ENCODE measurements at regions not wholly inside any gene's neighbourhood (a gene's known extent, or its start where the extent isn't known, plus 50 kb on each side); places are given as distances from the start of the nearest gene placed in this dataset.

DNA sequence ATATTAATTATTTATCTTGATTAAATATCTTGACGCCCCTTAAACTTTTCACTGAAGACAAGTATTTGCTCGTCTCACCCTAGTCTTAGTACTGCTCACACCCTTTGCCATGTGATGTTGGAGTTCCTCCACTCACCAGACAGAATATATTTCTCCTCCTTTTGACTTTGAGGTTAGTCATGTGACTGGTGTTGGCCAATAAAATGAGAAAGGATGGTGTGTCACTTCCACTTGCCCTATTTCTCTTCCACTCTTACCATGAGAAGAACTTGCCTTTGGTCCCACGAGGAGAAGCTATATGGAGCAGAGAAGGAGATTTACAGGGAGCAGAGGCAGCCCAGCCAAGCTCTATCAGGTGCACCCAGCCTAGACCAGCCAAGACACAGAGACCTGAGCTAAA is 64.9 kb upstream of the TAB2 start:
- H3K27ac ChIP-seq, result no peak overlapping the region
- H3K4me3 ChIP-seq, result no peak overlapping the region

DNA sequence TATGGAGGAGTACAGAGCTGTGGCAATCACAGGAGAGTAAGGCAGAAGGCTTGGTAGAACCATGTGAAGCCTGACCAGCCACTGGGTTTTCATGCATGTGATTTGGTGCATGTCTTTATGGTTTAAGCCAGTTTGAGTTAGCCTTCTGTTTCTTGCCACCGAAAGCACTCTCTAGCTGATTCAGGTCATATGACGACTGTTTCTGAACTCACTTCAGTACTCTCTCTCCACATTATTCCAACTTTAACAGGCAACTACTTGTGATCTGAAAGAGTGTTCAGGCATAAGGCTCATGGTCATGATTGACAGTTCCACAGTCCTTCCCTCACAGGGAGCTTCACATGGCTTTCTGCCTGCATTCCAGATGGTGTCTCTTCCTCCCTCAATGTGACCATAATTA is 63.3 kb upstream of the TAB2 start:
- Histone ChIP-seq H3K27ac (no peak overlapping the region), H3K4me3 (no peak overlapping the region)

DNA sequence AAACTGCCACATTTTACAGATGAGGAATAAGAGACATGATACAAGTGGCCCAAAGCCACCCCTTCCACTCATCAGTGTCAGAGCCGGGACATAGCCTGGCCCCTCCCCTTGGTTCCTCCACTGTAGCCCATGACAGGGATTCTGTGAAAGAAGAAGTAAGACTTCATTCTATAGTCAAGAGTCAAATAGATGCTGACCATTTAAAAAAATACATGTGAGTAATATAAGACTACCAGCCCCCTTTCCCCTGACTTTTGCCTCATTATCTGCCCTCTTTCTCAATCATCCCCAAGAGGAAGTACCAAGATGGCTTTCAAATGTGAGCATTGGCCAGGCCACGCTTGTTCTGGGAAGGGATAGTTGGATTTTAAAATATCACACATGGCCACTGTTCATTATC is 57.8 kb upstream of the TAB2 start:
- no peak overlapping the region for H3K4me3 ChIP-seq
- peak overlapping the region in 1 of 21 experiments; percentile 25 for H3K27ac ChIP-seq

DNA sequence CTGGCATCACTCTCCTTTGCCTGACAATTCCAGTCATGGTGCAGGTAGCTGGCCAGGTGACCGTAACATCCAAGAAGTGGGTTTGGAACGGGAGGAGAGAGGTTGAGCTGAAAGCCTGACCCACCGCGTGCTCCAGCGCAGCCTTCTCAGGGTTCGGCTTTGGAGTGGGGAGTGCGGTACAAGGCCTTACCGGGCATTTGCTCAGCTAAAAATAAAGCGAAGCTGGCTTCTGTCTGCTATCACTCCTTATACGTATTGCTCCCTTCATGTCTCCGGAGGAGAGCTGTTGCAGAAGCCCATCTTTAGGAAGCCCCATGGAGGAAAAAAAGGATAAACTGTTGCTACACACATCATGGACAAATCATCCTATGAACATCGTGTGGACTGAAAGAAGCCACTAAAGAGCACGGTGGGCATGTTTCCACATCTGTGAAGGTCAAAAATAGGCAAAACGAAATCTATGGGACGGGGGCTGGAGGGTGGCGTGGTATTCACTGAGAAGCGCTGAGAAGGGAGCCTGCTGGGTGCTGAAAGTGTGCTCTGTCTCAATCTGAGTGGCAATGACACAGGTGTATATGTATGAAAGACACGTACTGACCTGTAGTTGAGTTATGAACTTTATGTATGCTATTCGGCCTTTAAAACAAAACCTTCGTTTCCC is 57.2 kb upstream of the TAB2 start:
- Histone ChIP-seq H3K27ac (peak overlapping the region in 1 of 21 experiments; percentile 25), H3K4me3 (no peak overlapping the region)

DNA sequence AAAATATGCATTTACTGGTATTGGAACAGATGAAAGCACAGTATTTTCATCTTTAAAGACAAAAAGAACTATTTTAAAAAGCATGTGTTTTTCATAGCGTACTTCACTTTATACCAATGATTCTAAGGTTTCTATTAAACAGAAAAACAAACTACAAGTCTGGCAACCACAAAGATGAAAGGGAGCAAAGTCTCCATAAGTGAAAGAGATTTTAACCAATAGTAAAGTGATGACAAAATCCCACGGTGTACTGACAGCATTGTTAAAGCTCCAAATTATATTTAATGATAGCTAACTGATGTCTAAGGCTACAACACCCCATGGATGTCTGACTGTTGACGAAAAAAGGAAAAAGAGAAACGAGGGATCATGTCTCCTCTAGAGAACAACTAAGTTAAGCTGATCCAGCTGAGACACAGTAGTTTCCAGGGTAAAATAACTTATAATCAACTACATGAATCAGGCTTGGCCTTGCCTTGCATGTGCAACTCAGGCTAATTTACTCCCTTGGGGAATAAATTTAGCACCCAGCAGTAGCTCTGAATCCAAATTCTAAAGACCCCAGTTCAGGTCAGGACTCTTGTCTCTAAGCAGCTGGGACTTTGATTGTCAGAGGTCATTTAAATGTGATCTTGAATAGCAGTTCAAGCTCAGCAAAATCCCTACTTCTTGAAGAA is 56.0 kb upstream of the TAB2 start:
- H3K4me3 ChIP-seq, result no peak overlapping the region
- peak overlapping the region in 2 of 21 experiments; percentile 4 to 24 for H3K27ac ChIP-seq

DNA sequence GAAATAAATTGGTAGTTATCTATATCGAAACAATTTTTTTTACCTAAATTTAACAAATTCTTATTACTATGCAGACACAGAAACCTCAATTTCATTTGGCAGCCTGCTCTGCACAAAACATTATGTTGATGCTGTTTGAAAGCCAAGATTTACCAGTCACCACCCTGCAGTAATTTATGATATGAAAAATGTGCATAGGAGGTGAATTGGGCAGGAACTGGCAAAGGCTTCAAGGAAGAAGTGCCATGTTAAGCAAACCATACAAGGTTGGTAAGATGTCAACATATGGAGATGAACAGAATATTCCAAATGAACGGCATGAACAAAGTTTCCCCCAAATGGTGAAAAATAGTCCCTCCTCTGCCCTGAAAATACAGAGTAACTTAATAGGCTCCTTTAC is 54.2 kb upstream of the TAB2 start:
- Histone ChIP-seq H3K27ac (no peak overlapping the region), H3K4me3 (no peak overlapping the region)

DNA sequence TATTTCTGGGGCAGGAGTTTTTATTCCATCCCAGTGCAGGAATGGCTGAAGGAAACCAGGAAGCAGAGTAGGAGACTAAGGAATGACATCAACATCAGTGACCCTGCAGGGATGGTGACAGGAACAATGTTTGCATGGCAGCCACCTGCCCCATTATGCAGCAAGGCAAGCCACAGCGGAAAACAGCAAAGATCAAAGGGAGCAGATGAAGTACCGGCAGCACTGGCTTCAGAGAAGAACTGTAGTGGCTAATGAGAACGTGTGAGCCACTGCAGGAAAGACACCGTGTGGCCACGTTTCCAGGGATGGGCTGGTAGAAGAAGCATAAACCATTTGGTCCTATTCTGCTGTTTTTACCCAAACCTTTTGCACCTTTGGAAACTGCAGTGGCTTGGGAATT is 52.9 kb upstream of the TAB2 start:
- no peak overlapping the region for H3K27ac ChIP-seq

DNA sequence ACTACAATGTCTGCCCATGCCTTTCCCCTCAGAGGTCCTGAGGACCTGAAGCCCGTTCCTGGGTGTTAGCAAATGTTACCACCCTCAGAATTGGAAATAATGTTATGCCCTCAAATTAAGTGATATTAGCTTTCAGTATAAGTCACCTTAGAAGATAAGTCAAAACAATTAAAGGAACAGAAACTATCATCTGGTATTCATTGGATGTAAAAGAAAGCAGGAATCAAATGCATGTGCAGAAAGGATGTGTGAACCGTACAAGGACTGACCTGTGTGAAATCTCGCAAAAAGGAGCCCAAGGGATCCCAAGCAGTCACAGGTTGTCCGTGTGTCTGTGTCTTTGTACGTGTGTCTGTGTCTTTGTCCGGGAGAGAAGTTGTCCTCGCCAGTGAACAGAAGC is 51.6 kb upstream of the TAB2 start:
- no peak overlapping the region for H3K4me3 ChIP-seq
- H3K27ac ChIP-seq, result peak overlapping the region in 1 of 21 experiments; percentile 10

More for the DNA sequence above, 52.9 kb upstream of the TAB2 start:
- H3K4me3 ChIP-seq, result no peak overlapping the region

DNA sequence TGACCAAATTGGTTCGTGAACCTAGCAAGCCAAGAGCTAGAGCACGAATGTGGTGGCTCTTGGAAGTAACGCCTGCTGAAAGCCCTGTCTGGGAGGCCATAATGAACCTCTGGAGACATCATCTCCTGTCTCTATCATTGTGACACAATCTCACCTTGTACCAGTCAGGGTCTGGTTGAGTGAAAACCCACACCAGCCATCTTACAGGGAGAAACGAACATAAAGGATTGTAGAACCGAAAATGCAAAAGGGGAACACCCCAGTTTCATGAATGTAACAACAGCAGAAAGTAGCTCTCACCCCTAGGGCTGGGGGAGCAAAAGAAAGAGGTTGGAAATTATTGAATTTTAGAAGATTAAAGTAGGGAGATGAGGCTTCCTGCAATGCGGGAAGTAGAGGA is 50.9 kb upstream of the TAB2 start:
- peak overlapping the region in 2 of 21 experiments; percentile 10 to 35 for H3K27ac ChIP-seq

DNA sequence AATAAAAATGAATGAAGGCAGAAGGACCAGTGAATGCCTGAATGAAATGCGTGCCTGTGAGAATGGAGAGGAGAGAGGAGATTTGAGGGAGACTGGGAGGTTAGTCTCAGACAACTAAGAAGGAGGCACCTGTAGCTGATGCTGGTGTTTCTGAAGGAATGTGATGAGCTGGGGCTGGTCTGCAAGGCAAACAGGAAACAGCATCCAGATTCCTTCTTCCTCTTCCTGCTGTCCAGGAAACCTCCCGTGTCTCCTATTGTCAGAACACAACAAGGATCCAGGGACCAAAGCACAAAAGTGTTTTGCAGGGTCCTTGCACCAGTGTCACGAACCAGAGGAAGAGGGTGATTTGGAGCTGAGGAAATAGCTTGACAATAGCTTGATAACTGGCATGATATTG is 50.4 kb upstream of the TAB2 start:
- H3K4me3 ChIP-seq, result no peak overlapping the region
- peak overlapping the region in 2 of 21 experiments; percentile 10 to 35 for H3K27ac ChIP-seq

More for the DNA sequence above, 50.9 kb upstream of the TAB2 start:
- H3K4me3 ChIP-seq, result no peak overlapping the region

DNA sequence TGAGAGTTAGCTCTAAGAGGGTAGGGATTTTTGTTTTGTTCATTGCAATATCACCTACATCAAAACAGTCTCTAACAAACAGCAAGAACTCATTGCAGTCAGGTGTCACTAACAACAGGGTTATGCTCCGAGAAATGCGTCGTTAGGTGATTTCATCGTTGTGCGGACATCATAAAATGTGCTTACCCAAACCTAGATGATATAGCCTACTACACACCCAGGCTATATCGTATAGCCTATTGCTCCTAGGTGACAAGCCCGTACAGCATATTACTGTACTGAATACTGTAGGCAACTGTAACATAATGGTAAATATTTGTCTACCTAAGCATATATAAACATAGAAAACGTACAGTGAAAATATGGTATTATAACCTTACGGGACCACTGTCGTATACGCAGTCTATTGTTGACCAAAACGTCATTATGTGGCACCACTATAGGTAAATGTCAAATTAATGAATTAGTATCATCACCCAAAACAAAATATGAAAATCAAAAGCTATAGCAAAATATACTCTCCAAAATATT is 49.9 kb upstream of the TAB2 start:
- no peak overlapping the region for H3K27ac ChIP-seq
- no peak overlapping the region for H3K4me3 ChIP-seq
